MM.1S (cell line): ENCODE measurements at regions not wholly inside any gene's neighbourhood (a gene's known extent, or its start where the extent isn't known, plus 50 kb on each side); places are given as distances from the start of the nearest gene placed in this dataset.

Experiments used
- DNase-seq: peaks from one replicate; pipeline ENCODE4 v3.0.0-alpha.2; 2015
- H2AFZ ChIP-seq: fragments of 300-600 bp; sonication (generic); 2 replicates; pipeline ENCODE4 v1.6.0; 2016; ENCODE audit warnings: antibody characterized with exemption, low read length
- H3F3A ChIP-seq: fragments of 300-600 bp; sonication (generic); 2 replicates; pipeline ENCODE4 v1.6.1; 2016; ENCODE audit warnings: mild to moderate bottlenecking, antibody characterized with exemption, low read length, moderate library complexity, mixed read lengths; ENCODE audit not compliant: insufficient read depth
- H3K27ac ChIP-seq: fragments of 300-600 bp; sonication (generic); 2 replicates; pipeline ENCODE4 v1.5.1; 2016; ENCODE audit warnings: mild to moderate bottlenecking, low read length
- H3K27me3 ChIP-seq: fragments of 300-600 bp; sonication (generic); replicated peaks from 2 replicates; pipeline ENCODE4 v1.6.0; 2016; ENCODE audit warnings: low read length; ENCODE audit not compliant: insufficient read depth
- H3K36me3 ChIP-seq: fragments of 300-600 bp; sonication (generic); replicated peaks from 2 replicates; pipeline ENCODE4 v1.6.1; 2016; ENCODE audit warnings: mild to moderate bottlenecking, low read length, mixed read lengths; ENCODE audit not compliant: insufficient read depth
- H3K4me1 ChIP-seq: fragments of 300-600 bp; sonication (generic); 2 replicates; pipeline ENCODE4 v1.6.1; 2016; ENCODE audit warnings: low read length, mixed read lengths
- H3K4me2 ChIP-seq: fragments of 300-600 bp; sonication (generic); 2 replicates; pipeline ENCODE4 v1.6.0; 2016; ENCODE audit warnings: low read depth, low read length
- H3K4me3 ChIP-seq: fragments of 300-600 bp; sonication (generic); 2 replicates; pipeline ENCODE4 v1.5.1; 2016; ENCODE audit warnings: low read length, mixed read lengths
- H3K79me2 ChIP-seq: fragments of 300-600 bp; sonication (generic); 2 replicates; pipeline ENCODE4 v1.6.1; 2016; ENCODE audit warnings: mixed run types, low read length, mixed read lengths
- H3K9ac ChIP-seq: fragments of 300-600 bp; sonication (generic); 2 replicates; pipeline ENCODE4 v1.6.1; 2016; ENCODE audit warnings: low read length, mixed read lengths
- H3K9me2 ChIP-seq: fragments of 300-600 bp; sonication (generic); replicated peaks from 2 replicates; pipeline ENCODE4 v1.6.1; 2016; ENCODE audit warnings: mild to moderate bottlenecking, low read length, mixed read lengths; ENCODE audit not compliant: insufficient read depth
- H3K9me3 ChIP-seq: fragments of 300-600 bp; sonication (generic); replicated peaks from 2 replicates; pipeline ENCODE4 v1.6.1; 2016; ENCODE audit warnings: mild to moderate bottlenecking, low read length, mixed read lengths; ENCODE audit not compliant: insufficient read depth
- H4K20me1 ChIP-seq: fragments of 300-600 bp; sonication (generic); 2 replicates; pipeline ENCODE4 v1.6.1; 2016; ENCODE audit warnings: mild to moderate bottlenecking, low read length, moderate library complexity, mixed read lengths; ENCODE audit not compliant: insufficient read depth
- CTCF ChIP-seq: fragments of 300-600 bp; sonication (generic); IDR thresholded peaks from 2 replicates; pipeline ENCODE4 v1.5.1; 2016; ENCODE audit warnings: antibody characterized with exemption, low read length, mixed read lengths
- EZH2 ChIP-seq: fragments of 300-600 bp; sonication (generic); optimal IDR thresholded peaks from 2 replicates; pipeline ENCODE3; 2017; ENCODE audit warnings: low read depth, mild to moderate bottlenecking, antibody characterized with exemption, low read length, mixed read lengths
- EZH2phosphoT487 ChIP-seq: fragments of 300-600 bp; sonication (generic); IDR thresholded peaks from 2 replicates; pipeline ENCODE4 v1.6.1; 2018; ENCODE audit warnings: antibody characterized with exemption, low read length

DNA sequence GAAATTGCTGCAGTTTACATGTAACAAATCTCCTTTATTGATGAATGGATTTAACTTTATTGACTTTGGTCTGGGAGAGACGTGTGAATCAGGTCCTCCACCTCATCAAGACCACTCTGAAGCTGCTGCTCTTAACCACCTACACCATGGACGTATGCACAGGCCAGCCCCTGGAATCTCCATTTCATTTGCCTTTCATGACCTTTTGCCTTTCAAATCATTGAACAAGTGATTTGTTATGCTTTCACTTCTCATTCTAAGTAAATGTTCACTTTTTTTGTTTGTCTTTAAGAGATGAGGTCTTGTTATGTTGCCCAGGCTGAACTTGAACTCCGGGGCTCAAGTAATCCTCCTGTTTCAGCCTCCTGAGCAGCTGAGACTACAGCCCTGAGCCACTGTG is 240.0 kb upstream of the SERP2 start:
- no peaks in the 10 kb centered on the region for H3K4me1 ChIP-seq
- H3K27me3 ChIP-seq = no peaks in the 10 kb centered on the region
- no peaks in the 10 kb centered on the region for H3K9me3 ChIP-seq
- no peak overlapping the region for H3K4me3 ChIP-seq
- TF ChIP-seq EZH2 (no peak), CTCF (no peak), EZH2phosphoT487 (no peak)
- no peak overlapping the region for H2AFZ ChIP-seq
- H3K9ac ChIP-seq = no peak overlapping the region
- no peaks in the 10 kb centered on the region for H3K36me3 ChIP-seq
- H3K4me2 ChIP-seq = no peak overlapping the region
- H3K27ac ChIP-seq = no peak overlapping the region
- no peaks in the 10 kb centered on the region for H3K79me2 ChIP-seq
- DNase-seq = no peak
- H3K9me2 ChIP-seq = no peaks in the 10 kb centered on the region
- H4K20me1 ChIP-seq = no peaks in the 10 kb centered on the region
- H3F3A ChIP-seq = no peaks in the 10 kb centered on the region

DNA sequence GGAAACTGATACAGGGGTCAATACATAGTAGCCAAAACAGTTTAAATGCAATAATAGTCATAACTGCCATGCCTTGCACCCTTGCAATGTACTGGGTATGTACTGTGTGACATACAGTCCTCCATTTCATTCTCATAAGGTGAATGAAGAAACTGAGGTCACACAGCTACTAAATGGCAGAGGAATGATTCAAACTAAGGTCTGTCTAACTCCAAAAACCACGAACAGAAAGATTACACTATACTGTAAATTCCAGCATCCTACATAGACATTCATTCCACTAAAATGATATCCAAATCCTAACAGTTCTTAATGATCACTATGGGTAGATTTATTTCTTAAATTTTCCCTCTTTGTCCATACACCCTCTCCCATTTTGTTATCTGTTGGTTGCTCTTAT is 238.1 kb upstream of the SERP2 start:
- Histone ChIP-seq H3K4me1 (no peaks in the 10 kb centered on the region), H3K4me2 (no peak overlapping the region), H3K9me2 (no peaks in the 10 kb centered on the region), H3K9me3 (no peaks in the 10 kb centered on the region), H3K27ac (no peak overlapping the region), H3K27me3 (no peaks in the 10 kb centered on the region), H2AFZ (no peak overlapping the region), H3K9ac (no peak overlapping the region), H4K20me1 (no peaks in the 10 kb centered on the region), H3K79me2 (no peaks in the 10 kb centered on the region), H3K4me3 (no peak overlapping the region), H3F3A (no peaks in the 10 kb centered on the region), H3K36me3 (no peaks in the 10 kb centered on the region)
- no peak for DNase-seq
- TF ChIP-seq CTCF = no peak
- no peak for TF ChIP-seq EZH2
- no peak for TF ChIP-seq EZH2phosphoT487

- no peak for DNase-seq
- H3F3A ChIP-seq = no peaks in the 10 kb centered on the region
- 0 out of 2 replicates have a peak, but pooled peaks cover 3% of the 10 kb centered on the region for H3K4me1 ChIP-seq
- no peaks in the 10 kb centered on the region for H3K9me2 ChIP-seq
- H3K79me2 ChIP-seq = no peaks in the 10 kb centered on the region
- H3K27me3 ChIP-seq = no peaks in the 10 kb centered on the region
- H4K20me1 ChIP-seq = no peaks in the 10 kb centered on the region
- no peak overlapping the region for H3K27ac ChIP-seq
- no peak overlapping the region for H2AFZ ChIP-seq
- no peak for TF ChIP-seq EZH2
- TF ChIP-seq EZH2phosphoT487 = no peak
- TF ChIP-seq CTCF = no peak
- no peak overlapping the region for H3K4me3 ChIP-seq
- no peak overlapping the region for H3K4me2 ChIP-seq
- no peak overlapping the region for H3K9ac ChIP-seq
- no peaks in the 10 kb centered on the region for H3K9me3 ChIP-seq
- H3K36me3 ChIP-seq = no peaks in the 10 kb centered on the region
These were observed 236.8 kb upstream of the SERP2 start for GRCh38 chr13:44136696-44137268.
